ENCODE measurements at regions not wholly inside any gene's neighbourhood (a gene's known extent, or its start where the extent isn't known, plus 50 kb on each side); places are given as distances from the start of the nearest gene placed in this dataset.

DNA sequence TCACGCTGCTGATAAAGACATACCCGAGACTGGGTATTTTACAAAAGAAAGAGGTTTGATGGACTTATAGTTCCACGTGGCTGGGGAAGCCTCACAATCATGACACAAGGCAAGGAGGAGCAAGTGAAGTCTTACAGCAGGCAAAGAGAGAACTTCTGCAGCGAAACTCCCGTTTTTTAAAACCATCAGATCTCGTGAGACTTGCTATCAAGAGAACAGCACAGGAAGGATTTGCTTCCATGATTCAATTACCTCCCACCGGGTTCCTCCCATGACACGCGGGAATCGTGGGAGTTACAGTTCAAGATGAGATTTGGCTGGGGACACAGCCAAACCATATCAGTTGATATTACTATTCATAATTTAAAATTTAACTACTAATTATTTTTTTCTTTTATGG is 157.3 kb upstream of the ATXN1 start:
- no peak overlapping the region for H3K9ac ChIP-seq (ENCODE audit: low read depth, low read length, poor library complexity, severe bottlenecking)
- H3K9me3 ChIP-seq (ENCODE audit: insufficient read depth, low read depth, low read length) = peaks cover 4% of the 10 kb centered on the region; the same call in 1 of the 2 replicates
- H3K4me2 ChIP-seq (ENCODE audit: low read depth, low read length, poor library complexity, severe bottlenecking) = no peak overlapping the region
- H3K36me3 ChIP-seq (ENCODE audit: insufficient read depth, low read length) = no peaks in the 10 kb centered on the region
- no peak overlapping the region; the same call in 1 of the 2 replicates for H2AFZ ChIP-seq (ENCODE audit: low read length)
- H3K9me2 ChIP-seq (replicated peaks; ENCODE audit: low read depth, low read length) = no peaks in the 10 kb centered on the region
- H3F3A ChIP-seq (ENCODE audit: low read depth) = no peaks in the 10 kb centered on the region
- no peaks in the 10 kb centered on the region for H3K4me1 ChIP-seq (ENCODE audit: insufficient read depth, low read length, poor library complexity, severe bottlenecking)
- TF ChIP-seq, protein P1, sequence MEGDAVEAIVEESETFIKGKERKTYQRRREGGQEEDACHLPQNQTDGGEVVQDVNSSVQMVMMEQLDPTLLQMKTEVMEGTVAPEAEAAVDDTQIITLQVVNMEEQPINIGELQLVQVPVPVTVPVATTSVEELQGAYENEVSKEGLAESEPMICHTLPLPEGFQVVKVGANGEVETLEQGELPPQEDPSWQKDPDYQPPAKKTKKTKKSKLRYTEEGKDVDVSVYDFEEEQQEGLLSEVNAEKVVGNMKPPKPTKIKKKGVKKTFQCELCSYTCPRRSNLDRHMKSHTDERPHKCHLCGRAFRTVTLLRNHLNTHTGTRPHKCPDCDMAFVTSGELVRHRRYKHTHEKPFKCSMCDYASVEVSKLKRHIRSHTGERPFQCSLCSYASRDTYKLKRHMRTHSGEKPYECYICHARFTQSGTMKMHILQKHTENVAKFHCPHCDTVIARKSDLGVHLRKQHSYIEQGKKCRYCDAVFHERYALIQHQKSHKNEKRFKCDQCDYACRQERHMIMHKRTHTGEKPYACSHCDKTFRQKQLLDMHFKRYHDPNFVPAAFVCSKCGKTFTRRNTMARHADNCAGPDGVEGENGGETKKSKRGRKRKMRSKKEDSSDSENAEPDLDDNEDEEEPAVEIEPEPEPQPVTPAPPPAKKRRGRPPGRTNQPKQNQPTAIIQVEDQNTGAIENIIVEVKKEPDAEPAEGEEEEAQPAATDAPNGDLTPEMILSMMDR (conservative IDR thresholded peaks at IDR 0.05; ENCODE audit: low read length) = no peak
- TF ChIP-seq EZH2phosphoT487 (IDR thresholded peaks at IDR 0.05; ENCODE audit: borderline replicate concordance) = no peak
- no peak overlapping the region for H3K4me3 ChIP-seq (ENCODE audit: low read length, poor library complexity, severe bottlenecking)
- no peaks in the 10 kb centered on the region for H4K20me1 ChIP-seq (ENCODE audit: insufficient read depth, low read length, poor library complexity, severe bottlenecking)
- H3K79me2 ChIP-seq (ENCODE audit: insufficient read depth, low read length) = no peaks in the 10 kb centered on the region
- H3K27me3 ChIP-seq (ENCODE audit: insufficient read depth, low read length, poor library complexity, severe bottlenecking) = no peaks in the 10 kb centered on the region

DNA sequence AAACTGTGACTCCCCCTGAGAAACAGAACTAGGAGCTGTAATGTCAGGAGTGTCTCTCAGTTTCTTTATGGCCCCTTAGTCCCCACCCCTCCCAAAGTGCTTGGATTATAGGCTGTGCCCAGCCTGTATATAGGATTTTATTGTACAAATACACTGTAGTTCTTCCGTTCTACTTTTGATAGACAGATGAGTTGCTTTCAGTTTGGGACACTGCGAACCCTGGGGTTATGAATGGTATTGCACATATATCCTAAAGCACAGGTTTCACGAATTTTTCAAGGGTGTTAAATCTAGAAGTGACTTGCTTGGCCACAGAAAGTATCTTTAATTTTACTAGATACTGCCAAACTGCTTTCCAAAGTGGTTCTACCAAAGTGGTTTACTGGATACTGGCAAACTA is 152.9 kb upstream of the ATXN1 start:
- Histone ChIP-seq H2AFZ (ENCODE audit: low read length) (no peak overlapping the region), H3K9ac (ENCODE audit: low read depth, low read length, poor library complexity, severe bottlenecking) (no peak overlapping the region), H3K4me1 (ENCODE audit: insufficient read depth, low read length, poor library complexity, severe bottlenecking) (peaks cover 14% of the 10 kb centered on the region), H3K79me2 (ENCODE audit: insufficient read depth, low read length) (no peaks in the 10 kb centered on the region), H3K4me3 (ENCODE audit: low read length, poor library complexity, severe bottlenecking) (no peak overlapping the region), H4K20me1 (ENCODE audit: insufficient read depth, low read length, poor library complexity, severe bottlenecking) (no peaks in the 10 kb centered on the region), H3K9me3 (ENCODE audit: insufficient read depth, low read depth, low read length) (peaks cover 8% of the 10 kb centered on the region; the same call in 1 of the 2 replicates), H3K9me2 (replicated peaks; ENCODE audit: low read depth, low read length) (no peaks in the 10 kb centered on the region), H3K4me2 (ENCODE audit: low read depth, low read length, poor library complexity, severe bottlenecking) (no peak overlapping the region), H3K36me3 (ENCODE audit: insufficient read depth, low read length) (no peaks in the 10 kb centered on the region), H3F3A (ENCODE audit: low read depth) (no peaks in the 10 kb centered on the region), H3K27me3 (ENCODE audit: insufficient read depth, low read length, poor library complexity, severe bottlenecking) (no peaks in the 10 kb centered on the region)
- TF ChIP-seq EZH2phosphoT487 (IDR thresholded peaks at IDR 0.05; ENCODE audit: borderline replicate concordance) = no peak
- TF ChIP-seq, protein P1 (conservative IDR thresholded peaks at IDR 0.05; ENCODE audit: low read length) = no peak

DNA sequence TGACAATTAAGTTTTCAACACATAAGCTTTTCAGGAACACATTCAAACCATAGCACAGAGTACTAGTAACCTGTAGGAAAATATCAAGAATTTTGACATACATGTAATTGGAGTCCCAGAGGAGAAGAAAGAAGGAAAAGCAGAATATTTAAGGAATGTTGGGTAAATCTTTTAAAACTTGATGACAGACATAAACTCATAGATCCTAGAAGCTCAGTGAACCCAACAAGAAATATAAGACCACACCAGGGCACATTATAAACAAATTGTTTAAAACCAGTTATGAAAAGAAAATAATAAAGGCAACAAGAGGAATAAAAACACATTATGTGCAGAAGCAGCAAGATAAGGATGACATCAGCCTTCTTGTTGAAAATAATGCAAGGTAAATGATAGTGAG is 151.5 kb upstream of the ATXN1 start:
- H3K36me3 ChIP-seq (ENCODE audit: insufficient read depth, low read length) = no peaks in the 10 kb centered on the region
- H3K27me3 ChIP-seq (ENCODE audit: insufficient read depth, low read length, poor library complexity, severe bottlenecking) = no peaks in the 10 kb centered on the region
- TF ChIP-seq EZH2phosphoT487 (IDR thresholded peaks at IDR 0.05; ENCODE audit: borderline replicate concordance) = no peak
- TF ChIP-seq, protein P1 (conservative IDR thresholded peaks at IDR 0.05; ENCODE audit: low read length) = no peak
- no peaks in the 10 kb centered on the region for H3K9me2 ChIP-seq (replicated peaks; ENCODE audit: low read depth, low read length)
- H3K79me2 ChIP-seq (ENCODE audit: insufficient read depth, low read length) = no peaks in the 10 kb centered on the region
- H3K4me1 ChIP-seq (ENCODE audit: insufficient read depth, low read length, poor library complexity, severe bottlenecking) = peaks cover 16% of the 10 kb centered on the region
- no peak overlapping the region for H3K4me3 ChIP-seq (ENCODE audit: low read length, poor library complexity, severe bottlenecking)
- no peak overlapping the region for H3K9ac ChIP-seq (ENCODE audit: low read depth, low read length, poor library complexity, severe bottlenecking)
- H3K4me2 ChIP-seq (ENCODE audit: low read depth, low read length, poor library complexity, severe bottlenecking) = no peak overlapping the region
- peaks cover 8% of the 10 kb centered on the region; the same call in 1 of the 2 replicates for H3K9me3 ChIP-seq (ENCODE audit: insufficient read depth, low read depth, low read length)
- no peaks in the 10 kb centered on the region for H3F3A ChIP-seq (ENCODE audit: low read depth)
- no peaks in the 10 kb centered on the region for H4K20me1 ChIP-seq (ENCODE audit: insufficient read depth, low read length, poor library complexity, severe bottlenecking)
- no peak overlapping the region for H2AFZ ChIP-seq (ENCODE audit: low read length)
